ENCODE measurements at regions not wholly inside any gene's neighbourhood (a gene's known extent, or its start where the extent isn't known, plus 50 kb on each side); places are given as distances from the start of the nearest gene placed in this dataset.

GRCh38 chr11:112886434-112887370 is 74.5 kb upstream of the NCAM1 start:
- no peak overlapping the region for H3K14ac ChIP-seq (replicated peaks; ENCODE audit: low read depth, low read length)
- H4K8ac ChIP-seq (ENCODE audit: low read depth in 2 of 2, low read length in 2 of 2), result no peak overlapping the region
- H3K4ac ChIP-seq (ENCODE audit: low read depth, low read length), result no peak overlapping the region
- no peak overlapping the region for H2AK5ac ChIP-seq (ENCODE audit: low read depth, low read length)
- no peak overlapping the region for H3K18ac ChIP-seq (ENCODE audit: low read depth, low read length)
- no peak overlapping the region for H4K5ac ChIP-seq (ENCODE audit: low read depth, low read length)
- ATAC-seq (ENCODE audit: low read depth) (no peak), DNase-seq (no peak)
- BruUV-seq (replicated peaks), result no TSS peak
- no peaks in the 10 kb centered on the region for H4K20me1 ChIP-seq (ENCODE audit: insufficient read depth, low read length)
- H4K91ac ChIP-seq (ENCODE audit: insufficient read depth, low read depth, low read length), result no peak overlapping the region
- no peaks in the 10 kb centered on the region for H3K9me1 ChIP-seq (ENCODE audit: insufficient read depth, low read length)
- H3K4me1 ChIP-seq (ENCODE audit: control insufficient read depth, insufficient read depth, low read length), result no peaks in the 10 kb centered on the region
- no peak overlapping the region for H3K27ac ChIP-seq (ENCODE audit: insufficient read depth, low read length)
- in situ Hi-C loops (cut with MboI; ENCODE audit: low sequenced_read_pairs), result no loop called here
- H2BK5ac ChIP-seq (ENCODE audit: low read depth, low read length, poor library complexity, severe bottlenecking), result no peak overlapping the region
- no peaks in the 10 kb centered on the region for H3K79me1 ChIP-seq (ENCODE audit: low read depth in 1 of 2, low read length in 2 of 2)
- H2AFZ ChIP-seq (replicated peaks; ENCODE audit: low read length, poor library complexity), result no peak overlapping the region
- H3K36me3 ChIP-seq (ENCODE audit: control insufficient read depth, insufficient read depth, low read length), result no peaks in the 10 kb centered on the region
- H2BK120ac ChIP-seq (ENCODE audit: low read depth, low read length), result no peak overlapping the region
- no peak overlapping the region for H2BK20ac ChIP-seq (ENCODE audit: low read depth, low read length)
- H2BK15ac ChIP-seq (ENCODE audit: low read depth, low read length), result no peak overlapping the region
- dilution Hi-C loops (cut with HindIII; ENCODE audit: low sequenced_read_pairs, unreplicated experiment), result no loop called here
- no peak overlapping the region for H3K9ac ChIP-seq (ENCODE audit: low read depth, low read length)
- no peaks in the 10 kb centered on the region for H3K9me3 ChIP-seq (ENCODE audit: control insufficient read depth, insufficient read depth, low read length)
- WGBS, 2 experiments (ENCODE audit: extremely low coverage in 2 of 2, insufficient read length in 1 of 2), result 67% methylated on average over 1 of the region's 7 CpGs; no CpG with 5 or more reads in 1 of the 2 experiments
- H3K4me3 ChIP-seq (ENCODE audit: insufficient read depth, low read depth, low read length), result no peak overlapping the region
- no peaks in the 10 kb centered on the region for H3K27me3 ChIP-seq (ENCODE audit: control insufficient read depth, insufficient read depth, low read length)
- POLR2A ChIA-PET (ENCODE audit: unreplicated experiment), result no interaction called here
- intact Hi-C loops (cut with micrococcal nuclease), result no loop called here
- H3K56ac ChIP-seq (ENCODE audit: extremely low read depth, insufficient read depth, low read length), result no peak overlapping the region
- H2AK9ac ChIP-seq (replicated peaks; ENCODE audit: low read depth, low read length, poor library complexity), result no peak overlapping the region
- CTCF ChIA-PET, result no interaction called here
- no peak overlapping the region for H3K23ac ChIP-seq (ENCODE audit: low read depth, low read length)
- H3K4me2 ChIP-seq (ENCODE audit: low read depth, low read length), result no peak overlapping the region
- TF ChIP-seq, protein P1, sequence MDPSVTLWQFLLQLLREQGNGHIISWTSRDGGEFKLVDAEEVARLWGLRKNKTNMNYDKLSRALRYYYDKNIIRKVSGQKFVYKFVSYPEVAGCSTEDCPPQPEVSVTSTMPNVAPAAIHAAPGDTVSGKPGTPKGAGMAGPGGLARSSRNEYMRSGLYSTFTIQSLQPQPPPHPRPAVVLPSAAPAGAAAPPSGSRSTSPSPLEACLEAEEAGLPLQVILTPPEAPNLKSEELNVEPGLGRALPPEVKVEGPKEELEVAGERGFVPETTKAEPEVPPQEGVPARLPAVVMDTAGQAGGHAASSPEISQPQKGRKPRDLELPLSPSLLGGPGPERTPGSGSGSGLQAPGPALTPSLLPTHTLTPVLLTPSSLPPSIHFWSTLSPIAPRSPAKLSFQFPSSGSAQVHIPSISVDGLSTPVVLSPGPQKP (IDR thresholded peaks at IDR 0.05; ENCODE audit: borderline replicate concordance, low read depth, low read length), result no peak
- TF ChIP-seq RCOR1 (IDR thresholded peaks at IDR 0.05; ENCODE audit: insufficient replicate concordance, low read length) (no peak), SMC3 (IDR thresholded peaks at IDR 0.05; ENCODE audit: low read depth, low read length) (no peak), RAD21 (IDR thresholded peaks at IDR 0.05; ENCODE audit: low read length) (no peak), MAZ (IDR thresholded peaks at IDR 0.05; ENCODE audit: borderline replicate concordance, low read depth, low read length) (no peak), MXI1 (IDR thresholded peaks at IDR 0.05; ENCODE audit: borderline replicate concordance, low read depth, low read length) (no peak), MAFK (IDR thresholded peaks at IDR 0.05; ENCODE audit: low read depth, low read length) (no peak), POLR2A (IDR thresholded peaks at IDR 0.05; ENCODE audit: low read depth, low read length) (no peak), FOS (IDR thresholded peaks at IDR 0.05; ENCODE audit: low read depth, low read length) (no peak), RFX5 (IDR thresholded peaks at IDR 0.05; ENCODE audit: low read depth, low read length) (no peak), BHLHE40 (IDR thresholded peaks at IDR 0.05; ENCODE audit: low read depth, low read length) (no peak), CHD1 (IDR thresholded peaks at IDR 0.05; ENCODE audit: low read depth, low read length) (no peak), NFE2L2 (IDR thresholded peaks at IDR 0.05; ENCODE audit: low read depth, low read length) (no peak)
- TF ChIP-seq, protein P2, sequence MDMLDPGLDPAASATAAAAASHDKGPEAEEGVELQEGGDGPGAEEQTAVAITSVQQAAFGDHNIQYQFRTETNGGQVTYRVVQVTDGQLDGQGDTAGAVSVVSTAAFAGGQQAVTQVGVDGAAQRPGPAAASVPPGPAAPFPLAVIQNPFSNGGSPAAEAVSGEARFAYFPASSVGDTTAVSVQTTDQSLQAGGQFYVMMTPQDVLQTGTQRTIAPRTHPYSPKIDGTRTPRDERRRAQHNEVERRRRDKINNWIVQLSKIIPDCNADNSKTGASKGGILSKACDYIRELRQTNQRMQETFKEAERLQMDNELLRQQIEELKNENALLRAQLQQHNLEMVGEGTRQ (IDR thresholded peaks at IDR 0.05; ENCODE audit: low read depth, low read length), result no peak
- TF ChIP-seq, protein P3, sequence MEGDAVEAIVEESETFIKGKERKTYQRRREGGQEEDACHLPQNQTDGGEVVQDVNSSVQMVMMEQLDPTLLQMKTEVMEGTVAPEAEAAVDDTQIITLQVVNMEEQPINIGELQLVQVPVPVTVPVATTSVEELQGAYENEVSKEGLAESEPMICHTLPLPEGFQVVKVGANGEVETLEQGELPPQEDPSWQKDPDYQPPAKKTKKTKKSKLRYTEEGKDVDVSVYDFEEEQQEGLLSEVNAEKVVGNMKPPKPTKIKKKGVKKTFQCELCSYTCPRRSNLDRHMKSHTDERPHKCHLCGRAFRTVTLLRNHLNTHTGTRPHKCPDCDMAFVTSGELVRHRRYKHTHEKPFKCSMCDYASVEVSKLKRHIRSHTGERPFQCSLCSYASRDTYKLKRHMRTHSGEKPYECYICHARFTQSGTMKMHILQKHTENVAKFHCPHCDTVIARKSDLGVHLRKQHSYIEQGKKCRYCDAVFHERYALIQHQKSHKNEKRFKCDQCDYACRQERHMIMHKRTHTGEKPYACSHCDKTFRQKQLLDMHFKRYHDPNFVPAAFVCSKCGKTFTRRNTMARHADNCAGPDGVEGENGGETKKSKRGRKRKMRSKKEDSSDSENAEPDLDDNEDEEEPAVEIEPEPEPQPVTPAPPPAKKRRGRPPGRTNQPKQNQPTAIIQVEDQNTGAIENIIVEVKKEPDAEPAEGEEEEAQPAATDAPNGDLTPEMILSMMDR (conservative IDR thresholded peaks at IDR 0.05; ENCODE audit: low read depth, low read length), result no peak
